Calu3 (cell line): ENCODE measurements at regions not wholly inside any gene's neighbourhood (a gene's known extent, or its start where the extent isn't known, plus 50 kb on each side); places are given as distances from the start of the nearest gene placed in this dataset.

ENCODE experiments used
- BruUV-seq: library from RNA; stranded (reverse); fragments of 400-500 nt; replicated peaks from 2 replicates; lab custom pipeline; 2021; lab: Mats Ljungman, UMichigan
- CTCF ChIA-PET: fragments of 300-600 bp; sonication (Branson Sonifier 250); formaldehyde crosslinking; loops from one replicate; lab custom pipeline; 2022; ENCODE audit warnings: antibody characterized with exemption; lab: Charles Lee
- DNase-seq: peaks from one replicate; pipeline ENCODE4 v3.0.0; 2022
- H3K27ac Mint-ChIP-seq: one replicate; pipeline ENCODE4 v1.8.0; 2022; ENCODE audit warnings: mixed read lengths; ENCODE audit not compliant: unreplicated experiment
- H3K27me3 Mint-ChIP-seq: one replicate; pipeline ENCODE4 v1.8.0; 2022; ENCODE audit warnings: mixed read lengths; ENCODE audit not compliant: unreplicated experiment
- H3K36me3 Mint-ChIP-seq: one replicate; pipeline ENCODE4 v1.8.0; 2022; ENCODE audit warnings: mild to moderate bottlenecking, moderate library complexity, mixed read lengths; ENCODE audit not compliant: insufficient read depth, unreplicated experiment
- H3K4me1 Mint-ChIP-seq: one replicate; pipeline ENCODE4 v1.8.0; 2022; ENCODE audit warnings: mild to moderate bottlenecking, low read depth, mixed read lengths; ENCODE audit not compliant: unreplicated experiment
- H3K4me3 Mint-ChIP-seq: one replicate; pipeline ENCODE4 v1.8.0; 2022; ENCODE audit warnings: mild to moderate bottlenecking, low read depth, moderate library complexity, mixed read lengths; ENCODE audit not compliant: unreplicated experiment
- H3K9me3 Mint-ChIP-seq: one replicate; pipeline ENCODE4 v1.8.0; 2022; ENCODE audit warnings: low read depth, mixed read lengths; ENCODE audit not compliant: unreplicated experiment
- intact Hi-C: fragments of 100-400 bp; cut with micrococcal nuclease; formaldehyde crosslinking; loops from one replicate; pipeline ENCODE4 v1.10.0; 2022; ENCODE audit not compliant: unreplicated experiment
- TF ChIP-seq, protein P1 (sequence below): fragments of 200-600 bp; IDR thresholded peaks from one replicate; pipeline ENCODE4 v1.8.0; 2022; ENCODE audit warnings: antibody characterized with exemption; ENCODE audit not compliant: unreplicated experiment

DNA sequence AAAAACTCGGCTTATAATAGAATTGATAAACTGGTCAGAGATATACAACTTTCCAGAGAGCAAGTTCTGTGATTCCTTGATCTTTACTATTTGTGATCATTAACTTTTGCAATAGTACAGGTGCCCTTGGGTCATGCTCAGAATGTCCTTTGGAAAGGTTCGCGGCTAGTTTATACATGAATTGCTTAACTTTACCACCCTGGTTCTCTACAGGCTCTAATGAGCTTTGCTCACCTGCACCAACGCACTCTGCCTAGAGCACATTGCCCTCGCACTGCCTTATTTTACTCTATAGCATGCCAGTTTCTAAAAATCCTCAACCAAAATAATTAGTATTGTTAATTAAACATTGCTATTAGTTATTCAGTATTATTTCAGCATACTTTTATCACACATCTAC, 931.2 kb upstream of the KCND2 start:
- CTCF ChIA-PET: no interaction called here

DNA sequence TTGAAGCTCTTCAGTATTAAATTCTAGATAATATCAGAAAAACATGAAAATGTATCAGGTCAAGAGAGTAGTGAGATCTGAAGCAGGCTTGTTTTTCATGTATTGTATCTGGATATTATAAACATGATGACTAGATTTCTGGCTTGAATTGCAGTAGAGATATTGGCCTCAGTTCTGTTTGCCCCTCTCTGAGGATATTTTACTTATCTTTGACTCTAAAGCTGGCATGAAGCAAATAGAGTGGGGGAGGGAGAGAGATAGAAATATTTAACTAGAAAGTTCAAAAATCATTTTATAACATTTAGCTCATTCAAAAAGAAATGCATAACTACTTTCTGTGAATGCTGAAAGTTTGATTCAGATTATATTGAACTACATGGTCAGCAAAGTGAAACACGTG, 929.7 kb upstream of the KCND2 start:
- Mint-ChIP-seq H3K9me3 (no peaks in the 10 kb centered on the region), H3K27ac (no peak overlapping the region), H3K4me3 (no peak overlapping the region), H3K4me1 (no peaks in the 10 kb centered on the region), H3K36me3 (no peaks in the 10 kb centered on the region), H3K27me3 (no peaks in the 10 kb centered on the region)
- CTCF ChIA-PET: no interaction called here
- DNase-seq: no peak
- no TSS peak for BruUV-seq
- TF ChIP-seq, protein P1, sequence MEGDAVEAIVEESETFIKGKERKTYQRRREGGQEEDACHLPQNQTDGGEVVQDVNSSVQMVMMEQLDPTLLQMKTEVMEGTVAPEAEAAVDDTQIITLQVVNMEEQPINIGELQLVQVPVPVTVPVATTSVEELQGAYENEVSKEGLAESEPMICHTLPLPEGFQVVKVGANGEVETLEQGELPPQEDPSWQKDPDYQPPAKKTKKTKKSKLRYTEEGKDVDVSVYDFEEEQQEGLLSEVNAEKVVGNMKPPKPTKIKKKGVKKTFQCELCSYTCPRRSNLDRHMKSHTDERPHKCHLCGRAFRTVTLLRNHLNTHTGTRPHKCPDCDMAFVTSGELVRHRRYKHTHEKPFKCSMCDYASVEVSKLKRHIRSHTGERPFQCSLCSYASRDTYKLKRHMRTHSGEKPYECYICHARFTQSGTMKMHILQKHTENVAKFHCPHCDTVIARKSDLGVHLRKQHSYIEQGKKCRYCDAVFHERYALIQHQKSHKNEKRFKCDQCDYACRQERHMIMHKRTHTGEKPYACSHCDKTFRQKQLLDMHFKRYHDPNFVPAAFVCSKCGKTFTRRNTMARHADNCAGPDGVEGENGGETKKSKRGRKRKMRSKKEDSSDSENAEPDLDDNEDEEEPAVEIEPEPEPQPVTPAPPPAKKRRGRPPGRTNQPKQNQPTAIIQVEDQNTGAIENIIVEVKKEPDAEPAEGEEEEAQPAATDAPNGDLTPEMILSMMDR: no peak
- intact Hi-C loops: no loop called here

More for the DNA sequence above, 931.2 kb upstream of the KCND2 start:
- no peak for DNase-seq
- intact Hi-C loops: no loop called here
- Mint-ChIP-seq H3K4me1 (no peaks in the 10 kb centered on the region), H3K27ac (no peak overlapping the region), H3K4me3 (no peak overlapping the region), H3K27me3 (no peaks in the 10 kb centered on the region), H3K9me3 (no peaks in the 10 kb centered on the region), H3K36me3 (no peaks in the 10 kb centered on the region)
- BruUV-seq: no TSS peak
- TF ChIP-seq, protein P1: no peak

DNA sequence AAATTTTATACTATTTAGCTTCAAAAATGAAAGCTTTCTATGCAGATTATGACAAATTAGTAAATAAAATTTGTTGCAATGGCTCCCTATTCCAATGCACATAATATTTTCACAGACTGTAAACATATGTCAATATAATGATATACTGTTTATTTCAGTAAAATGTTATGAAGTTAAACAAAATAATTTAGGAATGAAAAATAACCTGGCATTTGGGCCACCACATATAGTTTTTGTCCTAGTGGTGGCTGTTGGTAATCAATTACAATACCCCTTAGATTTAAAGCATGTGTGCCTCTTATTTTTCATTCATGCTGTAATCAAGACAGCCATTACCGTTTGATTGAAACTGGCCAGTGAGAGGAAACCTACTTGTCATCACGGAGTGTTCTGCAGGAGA, 928.5 kb upstream of the KCND2 start:
- Mint-ChIP-seq H3K4me1 (no peaks in the 10 kb centered on the region), H3K36me3 (no peaks in the 10 kb centered on the region), H3K27me3 (no peaks in the 10 kb centered on the region), H3K9me3 (no peaks in the 10 kb centered on the region), H3K27ac (no peak overlapping the region), H3K4me3 (no peak overlapping the region)
- DNase-seq: no peak
- intact Hi-C loops: no loop called here
- TF ChIP-seq, protein P1: peak; percentile 17
- no TSS peak for BruUV-seq
- CTCF ChIA-PET: no interaction called here

DNA sequence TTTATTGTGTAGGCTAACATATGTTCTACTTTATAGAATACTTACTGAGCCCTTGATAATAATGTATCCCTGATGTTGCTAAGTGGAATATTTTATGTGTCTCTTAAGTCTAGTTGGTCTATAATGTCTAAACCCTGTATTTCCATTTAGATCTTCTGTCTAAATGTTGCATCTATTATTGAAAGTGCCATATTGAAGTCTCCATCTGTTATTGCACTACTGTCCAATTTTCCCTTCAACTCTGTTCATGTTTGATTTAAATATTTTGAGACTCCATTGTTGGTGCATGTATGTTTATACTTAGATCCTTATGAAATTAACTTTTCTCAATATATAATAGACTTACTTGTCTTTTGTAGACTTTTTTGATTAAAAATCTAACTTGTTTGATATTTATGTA, 924.5 kb upstream of the KCND2 start:
- Mint-ChIP-seq H3K4me3 (no peak overlapping the region), H3K36me3 (no peaks in the 10 kb centered on the region), H3K9me3 (no peaks in the 10 kb centered on the region), H3K27me3 (no peaks in the 10 kb centered on the region), H3K4me1 (no peaks in the 10 kb centered on the region), H3K27ac (no peak overlapping the region)
- no TSS peak for BruUV-seq
- intact Hi-C loops: no loop called here
- CTCF ChIA-PET: no interaction called here
- TF ChIP-seq, protein P1: no peak
- no peak for DNase-seq
